ENCODE measurements at regions not wholly inside any gene's neighbourhood (a gene's known extent, or its start where the extent isn't known, plus 50 kb on each side); places are given as distances from the start of the nearest gene placed in this dataset.

- DNase-seq, result no peak
These were observed 198.7 kb downstream of the AHR start for GRCh38 chr7:17497136-17497535.

GRCh38 chr7:17497549-17498167, 199.2 kb downstream of the AHR start:
- no peak overlapping the region for H3K27ac Mint-ChIP-seq
- no peak for DNase-seq
- no peaks in the 10 kb centered on the region for H3K36me3 Mint-ChIP-seq
- H3K9me3 Mint-ChIP-seq, result no peaks in the 10 kb centered on the region
- ATAC-seq (ENCODE audit: low read depth in 2 of 2), result no peak
- no peaks in the 10 kb centered on the region for H3K4me1 Mint-ChIP-seq
- H3K27me3 Mint-ChIP-seq, result no peaks in the 10 kb centered on the region
- no peak overlapping the region for H3K4me3 Mint-ChIP-seq

More at GRCh38 chr7:17497136-17497535, 198.7 kb downstream of the AHR start:
- Mint-ChIP-seq H3K36me3 (no peaks in the 10 kb centered on the region), H3K27me3 (no peaks in the 10 kb centered on the region), H3K27ac (no peak overlapping the region), H3K4me1 (no peaks in the 10 kb centered on the region), H3K4me3 (no peak overlapping the region), H3K9me3 (no peaks in the 10 kb centered on the region)
- ATAC-seq (ENCODE audit: low read depth in 2 of 2), result no peak

GRCh38 chr7:17498230-17498629, 199.8 kb downstream of the AHR start:
- ATAC-seq (ENCODE audit: low read depth in 2 of 2) (no peak), DNase-seq (no peak)
- no peaks in the 10 kb centered on the region for H3K9me3 Mint-ChIP-seq
- H3K4me1 Mint-ChIP-seq, result no peaks in the 10 kb centered on the region
- H3K27ac Mint-ChIP-seq, result peak overlapping the region in 1 of 6 donors; percentile 63
- peak overlapping the region in 1 of 8 donors; percentile 29 for H3K4me3 Mint-ChIP-seq
- no peaks in the 10 kb centered on the region for H3K36me3 Mint-ChIP-seq
- H3K27me3 Mint-ChIP-seq, result no peaks in the 10 kb centered on the region

- ATAC-seq (ENCODE audit: low read depth in 2 of 2) (no peak), DNase-seq (no peak)
- Mint-ChIP-seq H3K27ac (no peak overlapping the region), H3K4me3 (no peak overlapping the region), H3K27me3 (no peaks in the 10 kb centered on the region), H3K4me1 (no peaks in the 10 kb centered on the region), H3K36me3 (no peaks in the 10 kb centered on the region), H3K9me3 (no peaks in the 10 kb centered on the region)
These were observed 202.3 kb downstream of the AHR start for GRCh38 chr7:17500736-17501135.

GRCh38 chr7:17501441-17502212, 203.2 kb downstream of the AHR start:
- H3K36me3 Mint-ChIP-seq, result no peaks in the 10 kb centered on the region
- no peaks in the 10 kb centered on the region for H3K4me1 Mint-ChIP-seq
- H3K27me3 Mint-ChIP-seq, result no peaks in the 10 kb centered on the region
- ATAC-seq (ENCODE audit: low read depth in 2 of 2) (no peak), DNase-seq (no peak)
- H3K4me3 Mint-ChIP-seq, result no peak overlapping the region
- H3K9me3 Mint-ChIP-seq, result no peaks in the 10 kb centered on the region
- no peak overlapping the region for H3K27ac Mint-ChIP-seq

GRCh38 chr7:17502213-17503060, 204.0 kb downstream of the AHR start:
- Mint-ChIP-seq H3K27me3 (no peaks in the 10 kb centered on the region), H3K4me3 (no peak overlapping the region), H3K9me3 (no peaks in the 10 kb centered on the region), H3K36me3 (no peaks in the 10 kb centered on the region), H3K4me1 (no peaks in the 10 kb centered on the region), H3K27ac (no peak overlapping the region)
- DNase-seq (no peak), ATAC-seq (ENCODE audit: low read depth in 2 of 2) (no peak)

- Mint-ChIP-seq H3K27ac (no peak overlapping the region), H3K36me3 (no peaks in the 10 kb centered on the region), H3K4me3 (no peak overlapping the region), H3K4me1 (no peaks in the 10 kb centered on the region), H3K27me3 (no peaks in the 10 kb centered on the region), H3K9me3 (no peaks in the 10 kb centered on the region)
- no peak for ATAC-seq (ENCODE audit: low read depth in 2 of 2)
- DNase-seq, result no peak
These were observed 207.6 kb downstream of the AHR start for GRCh38 chr7:17506095-17506494.

- ATAC-seq (ENCODE audit: low read depth in 2 of 2), result no peak
- Mint-ChIP-seq H3K4me1 (no peaks in the 10 kb centered on the region), H3K27ac (no peak overlapping the region), H3K4me3 (no peak overlapping the region), H3K27me3 (no peaks in the 10 kb centered on the region), H3K9me3 (no peaks in the 10 kb centered on the region), H3K36me3 (no peaks in the 10 kb centered on the region)
- no peak for DNase-seq
These were observed 208.1 kb downstream of the AHR start for GRCh38 chr7:17506596-17506995.

- H3K4me1 Mint-ChIP-seq, result no peaks in the 10 kb centered on the region
- H3K36me3 Mint-ChIP-seq, result no peaks in the 10 kb centered on the region
- DNase-seq (no peak), ATAC-seq (ENCODE audit: low read depth in 2 of 2) (no peak)
- H3K27ac Mint-ChIP-seq, result no peak overlapping the region
- H3K9me3 Mint-ChIP-seq, result no peaks in the 10 kb centered on the region
- H3K27me3 Mint-ChIP-seq, result no peaks in the 10 kb centered on the region
- no peak overlapping the region for H3K4me3 Mint-ChIP-seq
These were observed 209.3 kb downstream of the AHR start for GRCh38 chr7:17507717-17508116.

GRCh38 chr7:17512181-17512675, 213.8 kb downstream of the AHR start:
- no peaks in the 10 kb centered on the region for H3K4me1 Mint-ChIP-seq
- no peak overlapping the region for H3K4me3 Mint-ChIP-seq
- ATAC-seq (ENCODE audit: low read depth in 2 of 2) (no peak), DNase-seq (no peak)
- no peaks in the 10 kb centered on the region for H3K9me3 Mint-ChIP-seq
- H3K27ac Mint-ChIP-seq, result no peak overlapping the region
- no peaks in the 10 kb centered on the region for H3K36me3 Mint-ChIP-seq
- H3K27me3 Mint-ChIP-seq, result no peaks in the 10 kb centered on the region

GRCh38 chr7:17516771-17517170, 218.3 kb downstream of the AHR start:
- no peaks in the 10 kb centered on the region for H3K4me1 Mint-ChIP-seq
- no peak for ATAC-seq (ENCODE audit: low read depth in 2 of 2)
- H3K36me3 Mint-ChIP-seq, result no peaks in the 10 kb centered on the region
- no peak for DNase-seq
- no peaks in the 10 kb centered on the region for H3K27me3 Mint-ChIP-seq
- H3K4me3 Mint-ChIP-seq, result no peak overlapping the region
- no peak overlapping the region for H3K27ac Mint-ChIP-seq
- no peaks in the 10 kb centered on the region for H3K9me3 Mint-ChIP-seq

GRCh38 chr7:17520941-17521340, 222.5 kb downstream of the AHR start:
- Mint-ChIP-seq H3K9me3 (no peaks in the 10 kb centered on the region), H3K27ac (no peak overlapping the region), H3K4me3 (no peak overlapping the region), H3K27me3 (no peaks in the 10 kb centered on the region), H3K4me1 (no peaks in the 10 kb centered on the region), H3K36me3 (no peaks in the 10 kb centered on the region)
- DNase-seq (no peak), ATAC-seq (ENCODE audit: low read depth in 2 of 2) (no peak)

GRCh38 chr7:17521437-17521836, 223.0 kb downstream of the AHR start:
- Mint-ChIP-seq H3K9me3 (no peaks in the 10 kb centered on the region), H3K27me3 (no peaks in the 10 kb centered on the region), H3K4me1 (no peaks in the 10 kb centered on the region), H3K4me3 (no peak overlapping the region), H3K36me3 (no peaks in the 10 kb centered on the region), H3K27ac (no peak overlapping the region)
- DNase-seq, result no peak
- no peak for ATAC-seq (ENCODE audit: low read depth in 2 of 2)

Data from naive B cell (primary cell).